Liver (tissue), 3 donors: ENCODE measurements at regions not wholly inside any gene's neighbourhood (a gene's known extent, or its start where the extent isn't known, plus 50 kb on each side); places are given as distances from the start of the nearest gene placed in this dataset.

Source experiments
- ATF3 ChIP-seq: IDR thresholded peaks from 2 replicates; pipeline ENCODE4 v1.6.1; 2016; ENCODE audit warnings: antibody characterized with exemption
- CTCF ChIP-seq: fragments of 150-350 bp; IDR thresholded peaks from 2 replicates; pipeline ENCODE4 v1.5.1; 2017; ENCODE audit warnings: improper control_type of control experiment, low read depth, low read length; ENCODE audit not compliant: missing input control
- EGR1 ChIP-seq, 2 donors: IDR thresholded peaks; 2 replicates each; pipeline ENCODE4 v1.6.1; 2016 to 2018; ENCODE audit warnings: antibody characterized with exemption in 2 of 2, low read depth in 2 of 2
- GABPA ChIP-seq, 2 donors: IDR thresholded peaks in 1 of 2; conservative IDR thresholded peaks in 1 of 2; 2 replicates each; pipeline ENCODE4 v1.6.1; 2016; ENCODE audit warnings: antibody characterized with exemption in 2 of 2, mild to moderate bottlenecking in 1 of 2, moderate library complexity in 1 of 2
- JUND ChIP-seq, 2 donors: IDR thresholded peaks; 2 replicates each; pipeline ENCODE4 v1.6.1; 2016; ENCODE audit warnings: antibody characterized with exemption in 2 of 2
- RAD21 ChIP-seq, 2 donors: IDR thresholded peaks; 2 replicates each; pipeline ENCODE4 v1.6.1; 2016; ENCODE audit warnings: antibody characterized with exemption in 2 of 2, mild to moderate bottlenecking in 2 of 2
- REST ChIP-seq: IDR thresholded peaks from 2 replicates; pipeline ENCODE4 v1.6.1; 2016; ENCODE audit warnings: antibody characterized with exemption, mild to moderate bottlenecking
- TAF1 ChIP-seq: conservative IDR thresholded peaks from 2 replicates; pipeline ENCODE4 v1.6.1; 2016; ENCODE audit warnings: antibody characterized with exemption, mild to moderate bottlenecking
- YY1 ChIP-seq: IDR thresholded peaks from 2 replicates; pipeline ENCODE4 v1.6.1; 2016; ENCODE audit warnings: antibody characterized with exemption, mild to moderate bottlenecking
- ZBTB33 ChIP-seq: IDR thresholded peaks from 2 replicates; pipeline ENCODE4 v1.6.1; 2016; ENCODE audit warnings: antibody characterized with exemption
- donor health status: healthy.
- donor health status: healthy.

- TF ChIP-seq TAF1, result no peak
- TF ChIP-seq EGR1 (IDR thresholded peaks at IDR 0.05; ENCODE audit: low read depth in 2 of 2), result no peak
- no peak for TF ChIP-seq JUND (IDR thresholded peaks at IDR 0.05)
- TF ChIP-seq GABPA (IDR thresholded peaks at IDR 0.05 in 1 of 2, conservative IDR thresholded peaks at IDR 0.05 in 1 of 2), result no peak
- TF ChIP-seq CTCF, result no peak
- no peak for TF ChIP-seq YY1
- TF ChIP-seq RAD21 (IDR thresholded peaks at IDR 0.05), result no peak
- no peak for TF ChIP-seq REST
- TF ChIP-seq ATF3, result no peak
- TF ChIP-seq ZBTB33, result no peak
These were observed 345.3 kb downstream of the TSN start for GRCh38 chr2:122100756-122101155.
